Activated CD8-positive, alpha-beta T cell treated with anti-CD3 and anti-CD28 coated beads for 36 hours (primary cell): ENCODE measurements at regions not wholly inside any gene's neighbourhood (a gene's known extent, or its start where the extent isn't known, plus 50 kb on each side); places are given as distances from the start of the nearest gene placed in this dataset.

ENCODE experiments used
- ATAC-seq: fragments of 200-7000 bp; cut with Tn5 transposase; one replicate; pipeline ENCODE4 v1.10.0; 2021; ENCODE audit warnings: mild to moderate bottlenecking, moderate library complexity
- CTCF ChIA-PET: fragments of 350-600 bp; sonication (Branson Sonifier 250); formaldehyde crosslinking; loops from one replicate; lab custom pipeline; 2021; ENCODE audit warnings: antibody characterized with exemption; lab: Charles Lee
- POLR2A ChIA-PET: fragments of 350-600 bp; sonication (Branson Sonifier 250); formaldehyde crosslinking; loops from one replicate; lab custom pipeline; 2021; ENCODE audit warnings: antibody characterized with exemption; lab: Charles Lee
- DNase-seq: peaks from one replicate; pipeline ENCODE4 v3.0.0-alpha.2; 2020
- H3K27ac Mint-ChIP-seq: one replicate; pipeline ENCODE4 v1.8.0; 2021; ENCODE audit warnings: mild to moderate bottlenecking, mixed read lengths
- H3K27me3 Mint-ChIP-seq: one replicate; pipeline ENCODE4 v1.8.0; 2021; ENCODE audit warnings: mixed read lengths
- H3K36me3 Mint-ChIP-seq: one replicate; pipeline ENCODE4 v1.8.0; 2021; ENCODE audit warnings: low read depth, mixed read lengths
- H3K4me1 Mint-ChIP-seq: one replicate; pipeline ENCODE4 v1.8.0; 2021; ENCODE audit warnings: low read depth, mixed read lengths
- H3K4me3 Mint-ChIP-seq: one replicate; pipeline ENCODE4 v1.8.0; 2021; ENCODE audit warnings: mild to moderate bottlenecking, moderate library complexity, mixed read lengths
- H3K9me3 Mint-ChIP-seq: one replicate; pipeline ENCODE4 v1.8.0; 2021; ENCODE audit warnings: mixed read lengths
- CTCF ChIP-seq: fragments of 200-600 bp; IDR thresholded peaks from one replicate; pipeline ENCODE4 v1.8.0; 2022; ENCODE audit warnings: antibody characterized with exemption, mild to moderate bottlenecking
- intact Hi-C: fragments of 100-400 bp; cut with micrococcal nuclease; formaldehyde crosslinking; loops from one replicate; pipeline ENCODE4 v1.10.0; 2022

- no peak overlapping the region for H3K4me3 Mint-ChIP-seq
- no peaks in the 10 kb centered on the region for H3K27me3 Mint-ChIP-seq
- peaks cover 27% of the 10 kb centered on the region for H3K4me1 Mint-ChIP-seq
- no peaks in the 10 kb centered on the region for H3K36me3 Mint-ChIP-seq
- ATAC-seq (peak; percentile 94), DNase-seq (peak; percentile 65)
- TF ChIP-seq CTCF, result no peak
- POLR2A ChIA-PET, result interaction anchor here (0.6 kb wide), 1 partner anchor 137 kb away, joined by 3 read pairs; no protein-coding TSS in a partner anchor
- intact Hi-C loops, result no loop called here
- CTCF ChIA-PET, result no interaction called here
- peak overlapping the region; percentile 79 for H3K27ac Mint-ChIP-seq
- peaks cover 5% of the 10 kb centered on the region for H3K9me3 Mint-ChIP-seq
These were observed 149.5 kb downstream of the C9orf50 start for GRCh38 chr9:129471201-129472019.

- peak overlapping the region; percentile 43 for H3K27ac Mint-ChIP-seq
- POLR2A ChIA-PET, result no interaction called here
- no peak for ATAC-seq
These were observed 150.9 kb downstream of the C9orf50 start for GRCh38 chr9:129469988-129470316.

GRCh38 chr9:129469188-129469987 is 151.5 kb downstream of the C9orf50 start:
- no peak for ATAC-seq
- H3K4me3 Mint-ChIP-seq, result no peak overlapping the region
- H3K27ac Mint-ChIP-seq, result peak overlapping the region; percentile 43
- H3K9me3 Mint-ChIP-seq, result no peaks in the 10 kb centered on the region
- POLR2A ChIA-PET, result no interaction called here
- peaks cover 35% of the 10 kb centered on the region for H3K4me1 Mint-ChIP-seq
- no peaks in the 10 kb centered on the region for H3K27me3 Mint-ChIP-seq
- H3K36me3 Mint-ChIP-seq, result no peaks in the 10 kb centered on the region
- CTCF ChIA-PET, result no interaction called here
- DNase-seq, result no peak
- TF ChIP-seq CTCF, result no peak
- intact Hi-C loops, result no loop called here

More at GRCh38 chr9:129469988-129470316, 150.9 kb downstream of the C9orf50 start:
- Mint-ChIP-seq H3K4me1 (peaks cover 34% of the 10 kb centered on the region), H3K27me3 (no peaks in the 10 kb centered on the region), H3K36me3 (no peaks in the 10 kb centered on the region), H3K4me3 (no peak overlapping the region), H3K9me3 (peaks cover 2% of the 10 kb centered on the region)
- no peak for DNase-seq
- intact Hi-C loops, result no loop called here
- TF ChIP-seq CTCF, result no peak
- CTCF ChIA-PET, result interaction anchor here (0.8 kb wide), 1 partner anchor 9 kb away, joined by 3 read pairs; no protein-coding TSS in a partner anchor

GRCh38 chr9:129467739-129468666 is 152.9 kb downstream of the C9orf50 start:
- Mint-ChIP-seq H3K27me3 (no peaks in the 10 kb centered on the region), H3K36me3 (no peaks in the 10 kb centered on the region), H3K27ac (no peak overlapping the region), H3K4me3 (no peak overlapping the region), H3K4me1 (peaks cover 31% of the 10 kb centered on the region), H3K9me3 (no peaks in the 10 kb centered on the region)
- ChIA-PET CTCF (no interaction called here), POLR2A (no interaction called here)
- no peak for DNase-seq
- TF ChIP-seq CTCF, result no peak
- intact Hi-C loops, result no loop called here
- no peak for ATAC-seq
